ENCODE measurements at regions not wholly inside any gene's neighbourhood (a gene's known extent, or its start where the extent isn't known, plus 50 kb on each side); places are given as distances from the start of the nearest gene placed in this dataset.

GRCh38 chr2:128600581-128601297 is 282.1 kb upstream of the HS6ST1 start:
- TF ChIP-seq CTCF (IDR thresholded peaks at IDR 0.05), result no peak
- TF ChIP-seq POLR2A (IDR thresholded peaks at IDR 0.05), result no peak

Data from prostate gland (tissue), 2 donors.